ENCODE measurements at regions not wholly inside any gene's neighbourhood (a gene's known extent, or its start where the extent isn't known, plus 50 kb on each side); places are given as distances from the start of the nearest gene placed in this dataset.

DNA sequence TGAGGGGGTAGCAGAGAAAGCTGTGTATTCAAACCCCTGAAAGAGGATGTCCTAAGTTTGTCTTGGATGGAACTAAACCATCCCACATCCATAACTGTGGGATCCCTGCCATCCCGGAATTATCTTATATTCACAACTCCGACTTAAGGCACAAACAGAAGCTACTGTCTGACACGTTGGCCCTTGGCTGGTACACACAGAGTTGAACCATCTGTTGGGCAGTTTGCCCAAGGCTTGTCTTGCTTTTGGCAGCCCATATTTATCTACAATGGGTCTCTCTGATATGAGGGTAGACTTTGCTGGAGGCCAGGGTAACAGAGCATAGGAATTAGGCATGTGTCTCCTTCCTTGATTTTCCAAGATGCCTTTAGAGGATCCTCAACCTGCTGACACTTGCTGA is 116.6 kb upstream of the PROKR2 start:
- dilution Hi-C loops (cut with MboI; ENCODE audit: extremely low pct_ligation_motif_present, low sequenced_read_pairs) (no loop called here), intact Hi-C loops (cut with micrococcal nuclease) (no loop called here)
- H3K36me3 ChIP-seq (ENCODE audit: control insufficient read depth in 2 of 2, extremely low read depth in 1 of 2, insufficient read depth in 2 of 2, low read length in 2 of 2), result no peaks in the 10 kb centered on the region
- no peaks in the 10 kb centered on the region for H3K4me1 ChIP-seq (ENCODE audit: control insufficient read depth, extremely low read depth, insufficient read depth, low read length)
- no peaks in the 10 kb centered on the region for H3K79me2 ChIP-seq (ENCODE audit: control insufficient read depth, insufficient read depth, low read length)
- H2AFZ ChIP-seq (ENCODE audit: low read depth, low read length), result no peak overlapping the region
- no peaks in the 10 kb centered on the region for H3K9me1 ChIP-seq (replicated peaks; ENCODE audit: control insufficient read depth, extremely low read depth, insufficient read depth, low read length)
- POLR2A ChIA-PET, result no interaction called here
- CTCF ChIA-PET, result interaction anchor here (2.1 to 3.4 kb wide), 2 partner anchors 15 to 30 kb away, joined by 7 to 14 read pairs; no protein-coding TSS in a partner anchor
- H3K27me3 ChIP-seq (ENCODE audit: control insufficient read depth in 2 of 2, insufficient read depth in 2 of 2, low read length in 2 of 2), result peaks cover 1 to 2% of the 10 kb centered on the region in 2 experiments
- H3K27ac ChIP-seq (ENCODE audit: insufficient read depth, low read depth, low read length), result no peak overlapping the region
- H3K4me2 ChIP-seq (ENCODE audit: insufficient read depth, low read length), result no peak overlapping the region
- H3K4me3 ChIP-seq (replicated peaks in 1 of 3; ENCODE audit: insufficient read depth in 1 of 3, low read depth in 1 of 3, low read length in 3 of 3), result no peak overlapping the region
- H3K9ac ChIP-seq (replicated peaks; ENCODE audit: extremely low read depth, insufficient read depth, low read length), result no peak overlapping the region
- no TSS peak for BruUV-seq (replicated peaks)
- no peak for FAIRE-seq
- TF ChIP-seq, protein P1, sequence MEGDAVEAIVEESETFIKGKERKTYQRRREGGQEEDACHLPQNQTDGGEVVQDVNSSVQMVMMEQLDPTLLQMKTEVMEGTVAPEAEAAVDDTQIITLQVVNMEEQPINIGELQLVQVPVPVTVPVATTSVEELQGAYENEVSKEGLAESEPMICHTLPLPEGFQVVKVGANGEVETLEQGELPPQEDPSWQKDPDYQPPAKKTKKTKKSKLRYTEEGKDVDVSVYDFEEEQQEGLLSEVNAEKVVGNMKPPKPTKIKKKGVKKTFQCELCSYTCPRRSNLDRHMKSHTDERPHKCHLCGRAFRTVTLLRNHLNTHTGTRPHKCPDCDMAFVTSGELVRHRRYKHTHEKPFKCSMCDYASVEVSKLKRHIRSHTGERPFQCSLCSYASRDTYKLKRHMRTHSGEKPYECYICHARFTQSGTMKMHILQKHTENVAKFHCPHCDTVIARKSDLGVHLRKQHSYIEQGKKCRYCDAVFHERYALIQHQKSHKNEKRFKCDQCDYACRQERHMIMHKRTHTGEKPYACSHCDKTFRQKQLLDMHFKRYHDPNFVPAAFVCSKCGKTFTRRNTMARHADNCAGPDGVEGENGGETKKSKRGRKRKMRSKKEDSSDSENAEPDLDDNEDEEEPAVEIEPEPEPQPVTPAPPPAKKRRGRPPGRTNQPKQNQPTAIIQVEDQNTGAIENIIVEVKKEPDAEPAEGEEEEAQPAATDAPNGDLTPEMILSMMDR (IDR thresholded peaks at IDR 0.05; ENCODE audit: extremely low read depth in 1 of 2, insufficient read depth in 1 of 2, low read depth in 1 of 2, low read length in 2 of 2), result no peak
- TF ChIP-seq, protein P2, sequence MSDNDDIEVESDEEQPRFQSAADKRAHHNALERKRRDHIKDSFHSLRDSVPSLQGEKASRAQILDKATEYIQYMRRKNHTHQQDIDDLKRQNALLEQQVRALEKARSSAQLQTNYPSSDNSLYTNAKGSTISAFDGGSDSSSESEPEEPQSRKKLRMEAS (IDR thresholded peaks at IDR 0.05; ENCODE audit: insufficient read depth, insufficient read length), result no peak
- TF ChIP-seq POLR2A (IDR thresholded peaks at IDR 0.05; ENCODE audit: low read depth, low read length) (no peak), FOS (IDR thresholded peaks at IDR 0.05; ENCODE audit: borderline replicate concordance, insufficient read depth, low read length) (no peak), EZH2 (IDR thresholded peaks at IDR 0.05; ENCODE audit: borderline replicate concordance, low read depth, low read length, severe bottlenecking) (no peak)
- no peak for DNase-seq (ENCODE audit: low read depth, low spot score)
- no peaks in the 10 kb centered on the region for H4K20me1 ChIP-seq (replicated peaks; ENCODE audit: control insufficient read depth, extremely low read depth, insufficient read depth, low read length)
- no peaks in the 10 kb centered on the region for H3K9me3 ChIP-seq (replicated peaks; ENCODE audit: control insufficient read depth, insufficient read depth, low read length)

DNA sequence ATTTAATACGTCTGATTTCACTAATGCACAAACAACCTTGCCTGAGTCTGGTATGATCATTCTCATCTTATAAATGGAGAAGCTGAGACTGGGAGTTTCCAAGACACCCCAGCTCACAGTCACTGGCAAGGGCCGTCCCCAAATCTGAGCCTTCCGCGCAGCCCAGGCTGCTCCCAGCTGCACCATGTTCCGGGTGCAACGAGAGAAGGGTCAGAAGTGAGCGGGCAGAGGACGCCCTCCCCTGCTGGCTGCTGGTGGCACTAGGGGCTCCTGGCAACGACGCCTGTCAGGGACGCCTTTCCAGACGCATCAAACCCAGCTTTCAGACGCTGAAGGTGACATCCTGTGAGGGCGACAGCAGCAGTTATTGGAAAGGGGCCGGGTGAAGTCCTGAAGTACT is 115.3 kb upstream of the PROKR2 start:
- Histone ChIP-seq H3K4me3 (replicated peaks in 1 of 3; ENCODE audit: insufficient read depth in 1 of 3, low read depth in 1 of 3, low read length in 3 of 3) (no peak overlapping the region), H3K36me3 (ENCODE audit: control insufficient read depth in 2 of 2, extremely low read depth in 1 of 2, insufficient read depth in 2 of 2, low read length in 2 of 2) (no peaks in the 10 kb centered on the region), H3K79me2 (ENCODE audit: control insufficient read depth, insufficient read depth, low read length) (no peaks in the 10 kb centered on the region), H4K20me1 (replicated peaks; ENCODE audit: control insufficient read depth, extremely low read depth, insufficient read depth, low read length) (no peaks in the 10 kb centered on the region), H3K9me3 (replicated peaks; ENCODE audit: control insufficient read depth, insufficient read depth, low read length) (no peaks in the 10 kb centered on the region), H3K4me1 (ENCODE audit: control insufficient read depth, extremely low read depth, insufficient read depth, low read length) (no peaks in the 10 kb centered on the region), H3K9me1 (replicated peaks; ENCODE audit: control insufficient read depth, extremely low read depth, insufficient read depth, low read length) (no peaks in the 10 kb centered on the region), H3K9ac (replicated peaks; ENCODE audit: extremely low read depth, insufficient read depth, low read length) (no peak overlapping the region), H3K27ac (ENCODE audit: insufficient read depth, low read depth, low read length) (no peak overlapping the region), H3K27me3 (ENCODE audit: control insufficient read depth in 2 of 2, insufficient read depth in 2 of 2, low read length in 2 of 2) (peaks cover 1 to 3% of the 10 kb centered on the region in 2 experiments), H2AFZ (ENCODE audit: low read depth, low read length) (no peak overlapping the region), H3K4me2 (ENCODE audit: insufficient read depth, low read length) (no peak overlapping the region)
- dilution Hi-C loops (cut with MboI; ENCODE audit: extremely low pct_ligation_motif_present, low sequenced_read_pairs), result no loop called here
- no peak for DNase-seq (ENCODE audit: low read depth, low spot score)
- intact Hi-C loops (cut with micrococcal nuclease), result no loop called here
- ChIA-PET POLR2A (no interaction called here), CTCF (interaction anchor here (1.7 to 3.4 kb wide), 4 partner anchors 16 to 209 kb away, joined by 5 to 14 read pairs (median 6); no protein-coding TSS in a partner anchor)
- no TSS peak for BruUV-seq (replicated peaks)
- FAIRE-seq, result no peak
- TF ChIP-seq JUN (IDR thresholded peaks at IDR 0.05; ENCODE audit: borderline replicate concordance, insufficient read depth, insufficient read length, low read depth) (no peak), EZH2 (IDR thresholded peaks at IDR 0.05; ENCODE audit: borderline replicate concordance, low read depth, low read length, severe bottlenecking) (no peak), POLR2AphosphoS5 (IDR thresholded peaks at IDR 0.05; ENCODE audit: insufficient read depth, low read depth, low read length) (no peak), GATA2 (IDR thresholded peaks at IDR 0.05; ENCODE audit: insufficient read depth, insufficient read length, low read depth, low read length) (no peak), POLR2A (IDR thresholded peaks at IDR 0.05; ENCODE audit: low read depth, low read length) (no peak), FOS (IDR thresholded peaks at IDR 0.05; ENCODE audit: borderline replicate concordance, insufficient read depth, low read length) (no peak), MYC (IDR thresholded peaks at IDR 0.05; ENCODE audit: low read depth, low read length) (no peak)
- TF ChIP-seq, protein P1 (IDR thresholded peaks at IDR 0.05; ENCODE audit: extremely low read depth in 1 of 2, insufficient read depth in 1 of 2, low read depth in 1 of 2, low read length in 2 of 2), result no peak
- TF ChIP-seq, protein P2 (IDR thresholded peaks at IDR 0.05; ENCODE audit: insufficient read depth, insufficient read length), result no peak
